ENCODE measurements at regions not wholly inside any gene's neighbourhood (a gene's known extent, or its start where the extent isn't known, plus 50 kb on each side); places are given as distances from the start of the nearest gene placed in this dataset.

DNA sequence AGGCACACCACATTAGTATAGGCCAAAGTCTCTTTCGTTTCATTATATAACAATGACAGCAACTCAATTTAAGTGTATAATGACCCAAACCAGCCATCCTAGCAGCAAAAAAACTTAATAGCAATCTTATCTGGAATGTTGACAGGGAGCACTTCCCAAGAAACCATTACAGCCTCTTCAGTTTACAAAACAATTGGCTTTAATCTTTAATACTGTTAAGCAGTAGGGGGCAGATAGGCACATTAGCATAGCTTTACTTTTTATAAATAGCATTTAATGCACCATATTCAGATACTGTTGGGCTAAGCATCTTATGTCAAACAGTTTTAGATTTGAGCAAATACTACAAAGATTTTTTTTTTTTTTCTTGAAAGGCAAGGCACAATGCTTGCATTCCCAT lies 193.3 kb upstream of the MAP3K7 start:
- H3K4me1 Mint-ChIP-seq = no peaks in the 10 kb centered on the region
- no peak for ATAC-seq (replicated peaks)
- peaks cover 9% of the 10 kb centered on the region for H3K27me3 Mint-ChIP-seq
- no peak overlapping the region for H3K27ac Mint-ChIP-seq
- H3K4me3 Mint-ChIP-seq = no peak overlapping the region
- no peaks in the 10 kb centered on the region for H3K9me3 Mint-ChIP-seq
- H3K36me3 Mint-ChIP-seq (ENCODE audit: low read depth) = no peaks in the 10 kb centered on the region

DNA sequence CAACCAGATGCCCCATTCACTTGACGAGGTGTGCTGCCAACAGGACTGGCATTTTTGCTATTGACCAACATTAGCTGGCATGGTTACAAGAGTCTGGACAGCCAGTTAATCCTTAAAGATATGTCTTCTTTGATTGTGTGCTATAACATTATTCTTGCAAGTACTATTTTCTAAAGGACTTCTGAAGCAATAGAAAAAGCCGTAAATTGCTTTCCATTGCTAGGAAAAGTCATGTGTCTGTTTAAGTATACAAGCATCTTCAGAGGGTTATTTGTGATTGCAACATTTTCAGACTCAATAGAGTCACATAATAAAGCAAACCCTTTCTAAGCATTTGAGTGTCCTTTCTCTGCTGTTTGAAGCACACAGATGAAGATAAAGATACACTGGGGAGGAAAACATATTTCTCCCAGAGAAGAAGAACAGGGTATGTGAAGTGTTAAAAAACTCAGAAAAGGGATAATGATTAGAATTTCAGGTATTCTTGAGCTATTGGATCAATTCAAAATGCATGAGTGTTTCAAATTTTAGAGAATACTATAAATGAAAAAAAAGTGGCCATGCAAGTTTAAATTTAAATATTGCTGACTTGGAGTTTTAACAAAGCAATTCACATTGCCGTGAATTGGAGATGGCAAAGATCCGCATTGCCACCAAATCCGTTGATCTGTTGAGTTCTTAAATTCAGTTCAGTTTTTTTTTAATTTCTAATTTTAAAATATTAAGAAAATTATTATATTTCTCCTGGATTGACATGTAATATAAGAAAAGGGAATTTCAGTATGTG lies 191.7 kb upstream of the MAP3K7 start:
- no peak overlapping the region for H3K4me3 Mint-ChIP-seq
- H3K27me3 Mint-ChIP-seq = peaks cover 9% of the 10 kb centered on the region
- ATAC-seq (replicated peaks) = no peak
- no peaks in the 10 kb centered on the region for H3K36me3 Mint-ChIP-seq (ENCODE audit: low read depth)
- no peak overlapping the region for H3K27ac Mint-ChIP-seq
- no peaks in the 10 kb centered on the region for H3K9me3 Mint-ChIP-seq
- no peaks in the 10 kb centered on the region for H3K4me1 Mint-ChIP-seq

DNA sequence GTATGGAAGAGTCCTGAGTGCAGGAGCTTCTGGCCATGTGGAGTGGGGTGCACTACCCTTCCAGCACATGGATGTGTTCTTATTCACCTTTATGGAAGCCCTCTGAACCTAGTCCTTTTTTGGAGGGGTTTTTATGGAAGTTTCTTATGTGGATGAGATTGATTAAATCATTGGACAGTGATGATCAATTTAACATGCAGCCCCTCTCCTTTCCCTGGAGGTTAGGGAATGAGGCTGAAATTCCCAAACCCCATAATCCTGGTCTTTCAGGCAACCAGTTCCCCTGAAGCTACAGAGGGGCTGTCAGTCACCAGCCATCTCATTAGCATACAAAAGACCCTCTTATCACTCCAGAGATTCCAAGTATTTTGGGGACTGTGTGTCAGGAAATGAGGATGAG lies 183.9 kb upstream of the MAP3K7 start:
- no peaks in the 10 kb centered on the region for H3K9me3 Mint-ChIP-seq
- H3K4me1 Mint-ChIP-seq = no peaks in the 10 kb centered on the region
- no peak for ATAC-seq (replicated peaks)
- no peak overlapping the region for H3K4me3 Mint-ChIP-seq
- no peaks in the 10 kb centered on the region for H3K36me3 Mint-ChIP-seq (ENCODE audit: low read depth)
- H3K27me3 Mint-ChIP-seq = no peaks in the 10 kb centered on the region
- no peak overlapping the region for H3K27ac Mint-ChIP-seq

DNA sequence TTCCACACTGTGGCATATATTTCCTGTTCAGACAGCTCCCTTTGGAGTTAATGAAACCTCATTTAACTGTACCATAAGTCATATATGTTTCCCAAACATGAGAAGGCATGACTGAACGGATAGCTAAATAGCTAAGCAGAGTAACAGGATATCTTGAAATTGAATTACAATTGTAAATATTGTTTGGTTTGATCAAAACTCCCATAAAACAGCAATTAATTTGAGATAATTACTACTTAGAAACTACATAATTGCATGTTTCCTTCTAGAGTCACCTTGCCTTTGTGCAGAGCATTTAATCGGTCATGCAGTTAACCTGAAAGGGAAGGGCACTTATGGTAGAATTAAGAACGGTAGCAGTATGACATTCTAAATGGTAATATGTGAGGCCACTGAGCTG lies 179.0 kb upstream of the MAP3K7 start:
- no peak for ATAC-seq (replicated peaks)
- Mint-ChIP-seq H3K27ac (no peak overlapping the region), H3K36me3 (ENCODE audit: low read depth) (no peaks in the 10 kb centered on the region), H3K4me3 (no peak overlapping the region), H3K4me1 (no peaks in the 10 kb centered on the region), H3K9me3 (no peaks in the 10 kb centered on the region), H3K27me3 (peaks cover 6% of the 10 kb centered on the region)

DNA sequence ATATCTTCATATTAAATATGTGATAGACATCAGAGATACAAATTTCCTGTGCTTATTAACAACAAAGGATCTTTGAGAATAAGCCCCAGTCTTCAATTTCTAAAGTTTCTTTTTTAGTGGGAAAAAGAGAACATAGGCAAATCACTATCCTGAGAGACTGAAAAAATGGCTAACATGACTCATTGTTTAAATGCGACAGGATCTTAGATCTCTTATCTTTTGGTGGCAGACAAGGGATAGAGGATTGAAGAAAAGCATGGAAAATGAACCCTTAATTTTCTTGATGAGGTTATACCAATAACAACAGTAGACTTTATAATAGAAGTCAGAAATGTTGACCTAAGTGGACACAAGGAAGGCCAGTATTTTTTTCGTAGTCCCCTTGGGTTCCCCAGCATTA lies 178.6 kb upstream of the MAP3K7 start:
- Mint-ChIP-seq H3K27ac (no peak overlapping the region), H3K4me3 (no peak overlapping the region), H3K9me3 (no peaks in the 10 kb centered on the region), H3K36me3 (ENCODE audit: low read depth) (no peaks in the 10 kb centered on the region), H3K4me1 (no peaks in the 10 kb centered on the region), H3K27me3 (peaks cover 8% of the 10 kb centered on the region)
- no peak for ATAC-seq (replicated peaks)

DNA sequence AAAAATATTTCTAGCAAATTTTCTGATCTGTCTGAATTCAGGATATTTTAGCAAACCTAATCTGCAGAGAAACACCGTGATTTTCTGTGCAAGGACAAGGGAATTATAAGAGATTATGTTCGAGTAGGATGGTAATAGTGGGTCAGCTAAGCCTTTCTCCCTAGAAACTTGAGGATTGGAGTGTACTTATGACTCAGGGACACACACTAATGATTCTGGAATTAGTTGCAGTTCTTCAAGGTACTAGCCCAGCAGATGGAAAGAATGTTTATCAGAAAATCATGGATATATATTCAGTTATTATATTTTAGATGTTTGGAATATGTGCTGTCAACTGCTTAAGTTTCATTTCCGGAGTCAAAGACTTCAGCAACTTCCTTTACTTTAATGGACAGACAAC lies 177.1 kb upstream of the MAP3K7 start:
- no peak overlapping the region for H3K27ac Mint-ChIP-seq
- H3K9me3 Mint-ChIP-seq = no peaks in the 10 kb centered on the region
- H3K27me3 Mint-ChIP-seq = peaks cover 10% of the 10 kb centered on the region
- no peaks in the 10 kb centered on the region for H3K36me3 Mint-ChIP-seq (ENCODE audit: low read depth)
- H3K4me3 Mint-ChIP-seq = no peak overlapping the region
- ATAC-seq (replicated peaks) = no peak
- no peaks in the 10 kb centered on the region for H3K4me1 Mint-ChIP-seq

DNA sequence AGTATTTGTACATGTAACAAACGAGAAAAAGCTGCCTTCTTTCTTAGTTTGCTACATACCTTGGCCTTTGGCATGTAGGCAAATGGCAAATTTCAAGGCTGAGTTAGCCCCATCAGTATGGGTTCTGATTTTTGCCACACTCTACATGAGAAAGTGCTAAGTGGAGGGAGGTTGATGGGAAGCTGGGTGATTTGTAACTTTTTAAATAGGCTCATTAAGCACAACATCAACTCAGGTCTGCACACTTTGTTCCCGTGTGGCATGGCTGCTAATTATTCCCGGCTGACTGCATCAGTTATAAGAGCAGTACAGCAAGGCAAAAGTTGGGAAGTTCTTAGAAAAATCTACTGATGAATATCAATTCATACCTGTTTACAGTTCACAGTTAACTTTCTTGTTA lies 172.8 kb upstream of the MAP3K7 start:
- peaks cover 14% of the 10 kb centered on the region for H3K27me3 Mint-ChIP-seq

DNA sequence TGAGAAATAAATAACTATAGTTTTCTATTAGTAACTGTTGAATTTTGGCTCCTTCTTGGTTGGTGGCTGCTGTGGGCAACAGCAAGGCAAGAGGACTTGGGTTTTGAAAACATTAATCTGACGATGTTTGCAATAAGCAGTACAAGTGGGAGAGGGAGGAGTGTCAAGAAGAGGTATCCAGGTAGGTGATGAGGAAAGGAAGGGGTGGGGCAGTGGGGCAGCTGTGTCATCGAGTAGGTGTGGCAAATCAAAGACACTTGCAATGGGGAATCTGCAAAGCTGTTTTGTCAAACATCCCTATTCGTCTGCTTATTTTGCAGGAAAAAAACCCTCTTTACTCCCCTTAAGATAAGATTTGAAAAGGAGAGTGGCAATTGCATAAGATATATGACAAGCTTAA lies 171.9 kb upstream of the MAP3K7 start:
- Mint-ChIP-seq H3K4me1 (no peaks in the 10 kb centered on the region), H3K9me3 (no peaks in the 10 kb centered on the region), H3K36me3 (ENCODE audit: low read depth) (no peaks in the 10 kb centered on the region), H3K4me3 (no peak overlapping the region), H3K27ac (no peak overlapping the region), H3K27me3 (peaks cover 11% of the 10 kb centered on the region)
- ATAC-seq (replicated peaks) = no peak

More for the DNA sequence above, 172.8 kb upstream of the MAP3K7 start:
- Mint-ChIP-seq H3K4me3 (no peak overlapping the region), H3K36me3 (ENCODE audit: low read depth) (no peaks in the 10 kb centered on the region), H3K27ac (no peak overlapping the region), H3K4me1 (no peaks in the 10 kb centered on the region), H3K9me3 (no peaks in the 10 kb centered on the region)
- no peak for ATAC-seq (replicated peaks)

DNA sequence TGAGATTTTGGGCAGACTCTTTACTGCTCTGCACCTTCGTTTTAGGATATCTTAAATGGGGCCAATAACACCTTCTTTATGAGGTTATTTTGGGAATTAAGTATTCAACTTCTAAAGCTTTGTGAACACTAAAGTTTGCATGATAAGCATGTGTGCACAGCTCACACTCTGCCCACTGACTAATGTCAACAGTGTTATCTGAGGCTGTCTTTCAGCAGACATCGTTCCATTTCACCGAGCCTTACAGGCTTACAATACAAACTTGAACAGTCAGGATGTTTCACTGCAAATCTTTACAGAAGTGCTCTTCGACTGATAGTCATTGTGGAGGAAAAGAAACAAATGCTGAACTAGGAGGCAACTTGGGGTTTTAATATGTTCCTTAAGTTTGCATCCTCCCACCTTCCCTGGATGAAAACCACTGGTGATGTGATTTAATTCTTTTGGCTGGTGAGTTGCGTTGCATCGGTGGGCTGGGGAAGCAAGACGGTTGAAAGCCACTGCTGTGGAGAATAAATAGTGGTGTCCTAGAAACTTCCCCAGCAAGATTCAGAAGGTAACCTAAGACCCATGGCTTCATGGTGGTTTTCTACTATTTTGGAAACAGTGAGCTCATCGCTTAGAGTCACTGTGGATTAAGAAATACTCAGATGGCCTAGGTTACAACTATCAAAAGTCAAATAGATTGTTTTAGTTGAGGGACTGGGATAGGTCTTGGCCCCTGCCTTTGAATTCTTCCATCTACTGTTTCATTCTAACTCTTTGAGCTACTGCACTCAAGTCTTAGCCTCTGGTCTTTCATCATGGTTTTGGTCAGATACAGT lies 167.2 kb upstream of the MAP3K7 start:
- Mint-ChIP-seq H3K4me3 (no peak overlapping the region), H3K27ac (no peak overlapping the region), H3K4me1 (no peaks in the 10 kb centered on the region), H3K27me3 (peaks cover 19% of the 10 kb centered on the region), H3K9me3 (no peaks in the 10 kb centered on the region), H3K36me3 (ENCODE audit: low read depth) (no peaks in the 10 kb centered on the region)
- ATAC-seq (replicated peaks) = no peak

DNA sequence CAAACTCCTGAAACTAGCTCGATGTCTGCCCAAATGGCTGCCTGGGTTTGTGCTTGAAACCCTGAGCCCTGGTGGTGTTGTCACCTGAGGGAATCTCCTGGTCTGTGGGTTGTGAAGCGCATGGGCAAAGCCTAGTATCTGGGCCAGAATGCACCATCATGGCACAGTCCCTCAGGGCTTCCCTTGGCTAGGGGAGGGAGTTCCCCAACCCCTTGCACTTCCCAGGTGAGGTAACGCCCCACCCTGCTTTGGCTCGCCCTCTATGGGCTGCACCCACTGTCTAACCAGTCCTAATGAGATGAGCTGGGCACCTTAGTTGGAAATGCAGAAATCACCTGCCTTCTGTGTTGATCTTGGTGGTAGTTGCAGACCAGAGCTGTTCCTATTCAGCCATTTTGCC lies 152.9 kb upstream of the MAP3K7 start:
- H3K36me3 Mint-ChIP-seq (ENCODE audit: low read depth) = no peaks in the 10 kb centered on the region
- no peaks in the 10 kb centered on the region for H3K4me1 Mint-ChIP-seq
- peaks cover 6% of the 10 kb centered on the region for H3K9me3 Mint-ChIP-seq
- no peak overlapping the region for H3K27ac Mint-ChIP-seq
- no peak overlapping the region for H3K4me3 Mint-ChIP-seq
- H3K27me3 Mint-ChIP-seq = peaks cover 3% of the 10 kb centered on the region
- ATAC-seq (replicated peaks) = no peak

DNA sequence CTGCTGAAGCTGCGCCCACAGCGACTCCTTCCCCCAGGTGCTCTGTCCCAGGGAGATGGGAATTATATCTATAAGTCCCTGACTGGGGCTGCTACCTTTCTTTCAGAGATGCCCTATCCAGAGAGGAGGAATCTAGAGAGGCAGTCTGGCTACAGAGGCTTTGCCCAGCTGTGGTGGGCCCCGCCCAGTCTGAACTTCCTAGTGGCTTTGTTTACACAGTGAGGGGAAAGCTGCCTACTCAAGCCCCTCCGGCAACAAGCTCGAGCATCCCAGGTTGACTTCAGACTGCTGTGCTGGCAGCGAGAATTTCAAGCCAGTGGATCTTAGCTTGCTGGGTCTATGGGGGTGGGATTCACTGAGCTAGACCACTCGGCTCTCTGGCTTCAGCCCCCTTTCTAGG lies 152.5 kb upstream of the MAP3K7 start:
- H3K4me1 Mint-ChIP-seq = no peaks in the 10 kb centered on the region
- H3K4me3 Mint-ChIP-seq = no peak overlapping the region
- peaks cover 5% of the 10 kb centered on the region for H3K27me3 Mint-ChIP-seq
- no peaks in the 10 kb centered on the region for H3K36me3 Mint-ChIP-seq (ENCODE audit: low read depth)
- H3K9me3 Mint-ChIP-seq = peaks cover 6% of the 10 kb centered on the region
- no peak for ATAC-seq (replicated peaks)
- no peak overlapping the region for H3K27ac Mint-ChIP-seq

DNA sequence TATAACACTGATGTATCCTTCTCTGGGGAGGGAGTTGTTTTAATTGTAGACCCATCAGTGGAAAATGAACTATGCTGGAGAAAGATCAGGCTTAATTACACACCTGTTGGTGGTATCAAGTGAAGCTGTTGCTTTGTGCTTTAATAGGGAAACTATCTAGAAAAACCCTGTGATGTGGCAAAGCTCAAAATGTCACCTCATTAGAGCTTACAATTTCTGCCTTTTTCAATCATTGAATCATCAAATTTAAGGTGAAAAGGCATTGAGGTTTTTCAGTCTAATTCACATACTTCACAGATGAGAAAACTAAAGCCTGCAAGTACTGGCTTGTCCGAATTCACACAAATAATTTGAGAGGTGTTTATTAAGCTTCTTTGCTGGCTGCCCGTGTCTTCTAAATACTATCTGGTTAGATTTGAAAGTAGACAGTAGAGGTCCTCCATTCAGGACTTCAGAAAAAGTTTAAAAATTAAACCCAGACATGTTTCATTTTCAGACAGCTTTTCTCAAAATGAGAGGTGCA lies 143.3 kb upstream of the MAP3K7 start:
- Mint-ChIP-seq H3K27me3 (peaks cover 10% of the 10 kb centered on the region), H3K9me3 (no peaks in the 10 kb centered on the region), H3K36me3 (ENCODE audit: low read depth) (no peaks in the 10 kb centered on the region), H3K4me1 (no peaks in the 10 kb centered on the region), H3K27ac (no peak overlapping the region), H3K4me3 (no peak overlapping the region)
- no peak for ATAC-seq (replicated peaks)

DNA sequence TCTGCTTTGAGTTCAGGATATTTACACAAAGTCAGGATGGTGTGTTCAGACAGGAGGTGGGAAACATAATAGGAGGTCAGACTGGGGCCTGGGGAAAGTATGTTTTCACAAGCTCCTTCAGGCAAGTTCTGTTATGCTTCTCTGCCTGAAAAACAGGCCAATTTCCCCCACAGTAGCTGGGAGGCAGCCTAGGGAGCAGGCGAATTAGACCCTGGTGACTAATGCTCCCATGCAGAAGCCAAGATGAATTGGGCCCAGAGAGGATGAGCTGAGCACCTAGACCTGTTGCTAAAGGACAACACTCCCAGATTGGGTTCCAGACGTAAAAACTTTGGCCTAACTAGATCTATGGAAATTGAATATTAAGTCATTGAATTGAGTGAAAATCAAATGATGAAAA lies 142.2 kb upstream of the MAP3K7 start:
- no peaks in the 10 kb centered on the region for H3K36me3 Mint-ChIP-seq (ENCODE audit: low read depth)
- no peak overlapping the region for H3K27ac Mint-ChIP-seq
- no peak overlapping the region for H3K4me3 Mint-ChIP-seq
- peaks cover 10% of the 10 kb centered on the region for H3K27me3 Mint-ChIP-seq
- no peak for ATAC-seq (replicated peaks)
- H3K9me3 Mint-ChIP-seq = no peaks in the 10 kb centered on the region
- H3K4me1 Mint-ChIP-seq = no peaks in the 10 kb centered on the region

DNA sequence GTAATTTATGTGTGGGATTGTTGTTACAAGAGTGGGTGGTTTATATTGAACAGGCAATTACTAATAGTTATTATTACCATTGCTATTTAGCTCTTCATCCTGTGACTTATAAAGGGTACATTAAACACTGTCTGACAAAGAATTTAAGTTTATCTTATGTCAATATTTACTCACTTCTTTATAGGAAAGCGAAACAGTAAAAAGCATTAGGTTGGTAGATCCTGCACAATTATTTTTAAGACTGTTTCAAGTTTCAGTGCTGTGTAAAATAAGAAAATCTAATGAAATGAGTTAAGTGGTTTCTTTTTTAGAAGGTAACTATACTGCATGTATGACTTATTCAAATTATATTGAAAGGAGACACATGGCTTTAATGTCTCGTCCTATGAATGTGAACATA lies 135.8 kb upstream of the MAP3K7 start:
- Mint-ChIP-seq H3K4me1 (peaks cover 4% of the 10 kb centered on the region), H3K4me3 (no peak overlapping the region), H3K27ac (no peak overlapping the region), H3K36me3 (ENCODE audit: low read depth) (no peaks in the 10 kb centered on the region), H3K9me3 (no peaks in the 10 kb centered on the region), H3K27me3 (peaks cover 28% of the 10 kb centered on the region)
- ATAC-seq (replicated peaks) = no peak

DNA sequence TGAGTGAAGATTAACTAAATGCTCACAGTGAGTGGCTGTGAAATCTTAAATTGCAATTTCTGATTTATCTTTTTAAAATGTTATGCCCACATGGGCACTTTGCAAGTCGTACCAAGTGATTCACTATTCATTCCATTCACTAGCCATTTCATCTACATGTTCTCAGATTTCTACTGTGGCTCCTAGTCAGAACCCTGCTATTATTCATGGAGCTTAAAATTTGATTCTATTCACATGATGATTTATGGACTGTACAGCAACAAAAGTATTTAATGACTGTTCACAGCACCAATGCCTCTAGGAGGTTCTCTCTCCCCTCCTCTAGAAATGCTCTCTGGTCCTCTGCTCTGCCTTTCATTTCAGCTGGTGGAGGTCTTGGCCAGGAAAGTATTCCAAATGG lies 133.5 kb upstream of the MAP3K7 start:
- no peak for ATAC-seq (replicated peaks)
- Mint-ChIP-seq H3K4me1 (peaks cover 4% of the 10 kb centered on the region), H3K4me3 (no peak overlapping the region), H3K27me3 (peaks cover 27% of the 10 kb centered on the region), H3K27ac (no peak overlapping the region), H3K36me3 (ENCODE audit: low read depth) (no peaks in the 10 kb centered on the region), H3K9me3 (no peaks in the 10 kb centered on the region)
